ENCODE measurements at regions not wholly inside any gene's neighbourhood (a gene's known extent, or its start where the extent isn't known, plus 50 kb on each side); places are given as distances from the start of the nearest gene placed in this dataset.

- TF ChIP-seq USF1 (IDR thresholded peaks at IDR 0.05) (no peak), EP300 (IDR thresholded peaks at IDR 0.05; ENCODE audit: borderline replicate concordance) (no peak), TAF1 (IDR thresholded peaks at IDR 0.05; ENCODE audit: low read depth) (no peak), CEBPB (IDR thresholded peaks at IDR 0.05) (no peak), TEAD4 (IDR thresholded peaks at IDR 0.05) (no peak), CREB1 (IDR thresholded peaks at IDR 0.05; ENCODE audit: low read depth) (no peak), RAD21 (IDR thresholded peaks at IDR 0.05; ENCODE audit: low read depth) (no peak), NFIC (IDR thresholded peaks at IDR 0.05) (no peak)
- TF ChIP-seq, protein P1, sequence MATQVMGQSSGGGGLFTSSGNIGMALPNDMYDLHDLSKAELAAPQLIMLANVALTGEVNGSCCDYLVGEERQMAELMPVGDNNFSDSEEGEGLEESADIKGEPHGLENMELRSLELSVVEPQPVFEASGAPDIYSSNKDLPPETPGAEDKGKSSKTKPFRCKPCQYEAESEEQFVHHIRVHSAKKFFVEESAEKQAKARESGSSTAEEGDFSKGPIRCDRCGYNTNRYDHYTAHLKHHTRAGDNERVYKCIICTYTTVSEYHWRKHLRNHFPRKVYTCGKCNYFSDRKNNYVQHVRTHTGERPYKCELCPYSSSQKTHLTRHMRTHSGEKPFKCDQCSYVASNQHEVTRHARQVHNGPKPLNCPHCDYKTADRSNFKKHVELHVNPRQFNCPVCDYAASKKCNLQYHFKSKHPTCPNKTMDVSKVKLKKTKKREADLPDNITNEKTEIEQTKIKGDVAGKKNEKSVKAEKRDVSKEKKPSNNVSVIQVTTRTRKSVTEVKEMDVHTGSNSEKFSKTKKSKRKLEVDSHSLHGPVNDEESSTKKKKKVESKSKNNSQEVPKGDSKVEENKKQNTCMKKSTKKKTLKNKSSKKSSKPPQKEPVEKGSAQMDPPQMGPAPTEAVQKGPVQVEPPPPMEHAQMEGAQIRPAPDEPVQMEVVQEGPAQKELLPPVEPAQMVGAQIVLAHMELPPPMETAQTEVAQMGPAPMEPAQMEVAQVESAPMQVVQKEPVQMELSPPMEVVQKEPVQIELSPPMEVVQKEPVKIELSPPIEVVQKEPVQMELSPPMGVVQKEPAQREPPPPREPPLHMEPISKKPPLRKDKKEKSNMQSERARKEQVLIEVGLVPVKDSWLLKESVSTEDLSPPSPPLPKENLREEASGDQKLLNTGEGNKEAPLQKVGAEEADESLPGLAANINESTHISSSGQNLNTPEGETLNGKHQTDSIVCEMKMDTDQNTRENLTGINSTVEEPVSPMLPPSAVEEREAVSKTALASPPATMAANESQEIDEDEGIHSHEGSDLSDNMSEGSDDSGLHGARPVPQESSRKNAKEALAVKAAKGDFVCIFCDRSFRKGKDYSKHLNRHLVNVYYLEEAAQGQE (IDR thresholded peaks at IDR 0.05; ENCODE audit: low read depth), result no peak
- TF ChIP-seq, protein P2, sequence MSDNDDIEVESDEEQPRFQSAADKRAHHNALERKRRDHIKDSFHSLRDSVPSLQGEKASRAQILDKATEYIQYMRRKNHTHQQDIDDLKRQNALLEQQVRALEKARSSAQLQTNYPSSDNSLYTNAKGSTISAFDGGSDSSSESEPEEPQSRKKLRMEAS (IDR thresholded peaks at IDR 0.05), result no peak
These were observed 410.0 kb downstream of the CDH19 start for GRCh38 chr18:66193938-66194337.
